IMR-90 (cell line): ENCODE measurements at regions not wholly inside any gene's neighbourhood (a gene's known extent, or its start where the extent isn't known, plus 50 kb on each side); places are given as distances from the start of the nearest gene placed in this dataset.

Source experiments
- ATAC-seq: fragments of 200-7000 bp; cut with Tn5 transposase; 2 replicates; pipeline ENCODE4 v1.9.1; 2020; ENCODE audit warnings: low read depth, mild to moderate bottlenecking, moderate library complexity
- BruUV-seq: library from RNA; stranded (reverse); fragments of 400-500 nt; replicated peaks from 2 replicates; lab custom pipeline; 2021; lab: Mats Ljungman, UMichigan
- CTCF ChIA-PET: fragments of 300-600 bp; formaldehyde crosslinking; extraction: SDS; loops from one replicate; lab custom pipeline; 2021; ENCODE audit warnings: antibody characterized with exemption; lab: Yijun Ruan, JAX
- POLR2A ChIA-PET: fragments of 300-600 bp; sonication (Branson Sonifier 250); formaldehyde crosslinking; loops from one replicate; lab custom pipeline; 2022; ENCODE audit warnings: antibody characterized with exemption; ENCODE audit not compliant: unreplicated experiment; lab: Charles Lee
- DNase-seq: peaks from one replicate; pipeline ENCODE4 v3.0.0; 2013
- H2AFZ ChIP-seq: replicated peaks from 2 replicates; pipeline ENCODE3; 2013; ENCODE audit warnings: low read length, mild to moderate bottlenecking; ENCODE audit not compliant: poor library complexity
- H2AK5ac ChIP-seq: 2 replicates; pipeline ENCODE4 v1.6.1; 2013; ENCODE audit warnings: low read depth, low read length, inconsistent platforms
- H2AK9ac ChIP-seq: replicated peaks from 2 replicates; pipeline ENCODE3; 2013; ENCODE audit warnings: mild to moderate bottlenecking, low read depth, low read length, moderate library complexity; ENCODE audit not compliant: poor library complexity
- H2BK120ac ChIP-seq: 2 replicates; pipeline ENCODE4 v1.6.1; 2013; ENCODE audit warnings: low read depth, low read length, inconsistent platforms
- H2BK15ac ChIP-seq: 3 replicates; pipeline ENCODE4 v1.6.1; 2013; ENCODE audit warnings: low read depth, low read length, inconsistent platforms
- H2BK20ac ChIP-seq: 2 replicates; pipeline ENCODE4 v1.6.1; 2013; ENCODE audit warnings: low read depth, mild to moderate bottlenecking, inconsistent platforms, low read length, moderate library complexity
- H2BK5ac ChIP-seq: 2 replicates; pipeline ENCODE4 v1.6.1; 2013; ENCODE audit warnings: mild to moderate bottlenecking, low read depth, low read length, inconsistent platforms; ENCODE audit not compliant: poor library complexity, severe bottlenecking
- H3K14ac ChIP-seq: replicated peaks from 2 replicates; pipeline ENCODE4 v1.6.1; 2013; ENCODE audit warnings: low read depth, low read length, inconsistent platforms
- H3K18ac ChIP-seq: 2 replicates; pipeline ENCODE4 v1.6.1; 2013; ENCODE audit warnings: low read depth, low read length, control low read depth
- H3K23ac ChIP-seq: 2 replicates; pipeline ENCODE4 v1.6.1; 2013; ENCODE audit warnings: low read depth, low read length, inconsistent platforms
- H3K27ac ChIP-seq: 2 replicates; pipeline ENCODE4 v1.5.1; 2013; ENCODE audit warnings: mild to moderate bottlenecking, control low read depth, low read length; ENCODE audit not compliant: insufficient read depth
- H3K27me3 ChIP-seq: 2 replicates; pipeline ENCODE4 v1.6.1; 2013; ENCODE audit warnings: low read length; ENCODE audit not compliant: control insufficient read depth, insufficient read depth
- H3K36me3 ChIP-seq: 2 replicates; pipeline ENCODE4 v1.6.1; 2013; ENCODE audit warnings: low read length, mixed read lengths; ENCODE audit not compliant: control insufficient read depth, insufficient read depth
- H3K4ac ChIP-seq: 2 replicates; pipeline ENCODE4 v1.6.1; 2013; ENCODE audit warnings: low read depth, low read length, inconsistent platforms
- H3K4me1 ChIP-seq: 2 replicates; pipeline ENCODE4 v1.6.1; 2013; ENCODE audit warnings: low read length, mixed read lengths; ENCODE audit not compliant: control insufficient read depth, insufficient read depth
- H3K4me2 ChIP-seq: 2 replicates; pipeline ENCODE4 v1.6.1; 2013; ENCODE audit warnings: low read depth, mild to moderate bottlenecking, control low read depth, low read length, moderate library complexity
- H3K4me3 ChIP-seq: 2 replicates; pipeline ENCODE4 v1.5.1; 2013; ENCODE audit warnings: low read depth, mild to moderate bottlenecking, control low read depth, low read length, moderate library complexity; ENCODE audit not compliant: insufficient read depth
- H3K56ac ChIP-seq: 2 replicates; pipeline ENCODE4 v1.6.1; 2013; ENCODE audit warnings: low read length, inconsistent platforms; ENCODE audit not compliant: insufficient read depth; ENCODE audit errors: extremely low read depth
- H3K79me1 ChIP-seq, 2 experiments: 2 replicates each; pipeline ENCODE4 v1.6.1; 2013; ENCODE audit warnings: low read length in 2 of 2, inconsistent platforms in 1 of 2, low read depth in 1 of 2
- H3K9ac ChIP-seq: 2 replicates; pipeline ENCODE4 v1.6.1; 2013; ENCODE audit warnings: low read depth, low read length, control low read depth
- H3K9me1 ChIP-seq: 2 replicates; pipeline ENCODE4 v1.6.1; 2013; ENCODE audit warnings: low read length, inconsistent platforms; ENCODE audit not compliant: insufficient read depth
- H3K9me3 ChIP-seq: 2 replicates; pipeline ENCODE4 v1.6.1; 2013; ENCODE audit warnings: low read length; ENCODE audit not compliant: control insufficient read depth, insufficient read depth
- H4K20me1 ChIP-seq: 2 replicates; pipeline ENCODE4 v1.6.1; 2013; ENCODE audit warnings: low read length, inconsistent platforms; ENCODE audit not compliant: insufficient read depth
- H4K5ac ChIP-seq: 2 replicates; pipeline ENCODE4 v1.6.1; 2013; ENCODE audit warnings: mild to moderate bottlenecking, low read depth, low read length, control low read depth
- H4K8ac ChIP-seq, 2 experiments: 2 replicates each; pipeline ENCODE4 v1.6.1; 2013; ENCODE audit warnings: low read depth in 2 of 2, low read length in 2 of 2, control low read depth in 1 of 2, inconsistent platforms in 1 of 2
- H4K91ac ChIP-seq: 2 replicates; pipeline ENCODE4 v1.6.1; 2013; ENCODE audit warnings: low read depth, low read length, inconsistent platforms; ENCODE audit not compliant: insufficient read depth
- CEBPB ChIP-seq: IDR thresholded peaks from 2 replicates; pipeline ENCODE4 v1.6.1; 2012; ENCODE audit warnings: low read depth, low read length, improper control_type of control experiment
- CTCF ChIP-seq: conservative IDR thresholded peaks from 2 replicates; pipeline ENCODE4 v1.5.1; 2012; ENCODE audit warnings: mild to moderate bottlenecking, low read depth, low read length, improper control_type of control experiment
- ELK1 ChIP-seq: fragments of 150-350 bp; IDR thresholded peaks from 2 replicates; pipeline ENCODE4 v1.6.1; 2016; ENCODE audit warnings: low read depth, mild to moderate bottlenecking, low read length, moderate library complexity, borderline replicate concordance
- POLR2A ChIP-seq: IDR thresholded peaks from 2 replicates; pipeline ENCODE4 v1.6.1; 2012; ENCODE audit warnings: mild to moderate bottlenecking, low read depth, low read length
- WGBS, 2 experiments: methylation state at CpG; one replicate each; pipeline versions ENCODE4 v1.1.5 to v1.1.7; 2013; ENCODE audit warnings: missing lambda C conversion rate in 2 of 2; ENCODE audit not compliant: insufficient read length in 1 of 2; ENCODE audit errors: extremely low coverage in 2 of 2; 5-methylcytosine and 5-hydroxymethylcytosine counted together
- dilution Hi-C: fragments of 300-500 bp; cut with HindIII; formaldehyde crosslinking; loops from one replicate; pipeline ENCODE4 v1.14.3; 2018; ENCODE audit warnings: low sequenced_read_pairs; ENCODE audit not compliant: unreplicated experiment
- in situ Hi-C: fragments of 300-500 bp; cut with MboI; formaldehyde crosslinking; loops from 3 replicates; pipeline ENCODE4 v1.14.3; 2019; ENCODE audit warnings: low sequenced_read_pairs, inconsistent platforms, mixed read lengths
- intact Hi-C: fragments of 100-400 bp; cut with micrococcal nuclease; formaldehyde crosslinking; loops from 2 replicates; pipeline ENCODE4 v1.10.0; 2022

- Histone ChIP-seq H3K9me1 (no peaks in the 10 kb centered on the region), H3K18ac (no peak overlapping the region), H4K20me1 (no peaks in the 10 kb centered on the region), H2AK5ac (no peak overlapping the region), H3K4me1 (no peaks in the 10 kb centered on the region), H3K4me3 (no peak overlapping the region), H2AFZ (no peak overlapping the region), H4K8ac (no peak overlapping the region), H3K27ac (no peak overlapping the region), H3K9ac (no peak overlapping the region), H3K4me2 (no peak overlapping the region), H2BK120ac (no peak overlapping the region), H3K9me3 (no peaks in the 10 kb centered on the region; the same call in 1 of the 2 replicates), H3K79me1 (no peaks in the 10 kb centered on the region), H3K27me3 (no peaks in the 10 kb centered on the region), H4K5ac (no peak overlapping the region), H3K36me3 (no peaks in the 10 kb centered on the region), H3K56ac (no peak overlapping the region), H4K91ac (no peak overlapping the region), H2BK5ac (no peak overlapping the region), H2BK20ac (no peak overlapping the region), H2BK15ac (no peak overlapping the region), H3K4ac (no peak overlapping the region), H2AK9ac (no peak overlapping the region), H3K14ac (no peak overlapping the region), H3K23ac (no peak overlapping the region)
- no peak for TF ChIP-seq CEBPB
- TF ChIP-seq ELK1, result no peak
- TF ChIP-seq POLR2A, result no peak
- TF ChIP-seq CTCF, result no peak
- ATAC-seq (no peak), DNase-seq (no peak)
- no CpG with 5 or more reads among the region's 1 CpG for WGBS, 2 experiments
- dilution Hi-C loops (no loop called here), intact Hi-C loops (no loop called here), in situ Hi-C loops (no loop called here)
- CTCF ChIA-PET, result no interaction called here
- POLR2A ChIA-PET, result no interaction called here
- no TSS peak for BruUV-seq
Observed at GRCh38 chr1:195970209-195970608, 638.0 kb downstream of the KCNT2 start.
